K562 (cell line): ENCODE measurements at regions not wholly inside any gene's neighbourhood (a gene's known extent, or its start where the extent isn't known, plus 50 kb on each side); places are given as distances from the start of the nearest gene placed in this dataset.

Experiments
- ATAC-seq: fragments of 200-7000 bp; cut with Tn5 transposase; 3 replicates; pipeline ENCODE4 v1.9.1; 2020; ENCODE audit warnings: moderate library complexity
- BruUV-seq: library from RNA; stranded (reverse); fragments of 400-500 nt; replicated peaks from 2 replicates; lab custom pipeline; 2021; lab: Mats Ljungman, UMichigan
- CTCF ChIA-PET: fragments of 300-600 bp; formaldehyde crosslinking; extraction: SDS; loops from one replicate; lab custom pipeline; 2021; ENCODE audit warnings: low intra/inter-chr PET ratio; lab: Yijun Ruan, JAX
- POLR2A ChIA-PET: fragments of 300-600, 350-650 bp; sonication (Branson Sonifier 250); formaldehyde crosslinking; extraction: SDS; loops from one replicate; lab custom pipeline; 2021; ENCODE audit warnings: antibody characterized with exemption, inconsistent platforms; lab: Yijun Ruan, JAX
- DNase-seq, 4 experiments: peaks; one replicate each; pipeline versions ENCODE4 v3.0.0 to v3.0.0-alpha.2; 2011 to 2018; ENCODE audit warnings: low spot score in 3 of 4, mixed read lengths in 3 of 4; ENCODE audit errors: extremely low read depth in 1 of 4
- FAIRE-seq: peaks from 2 replicates; lab custom pipeline; 2011; peaks lifted over from hg19 to GRCh38; lab: Jason Lieb, UNC
- H2AFZ ChIP-seq: 2 replicates; pipeline ENCODE4 v1.6.0; 2011; ENCODE audit warnings: low read depth, low read length, control low read depth, inconsistent platforms
- H3K27ac ChIP-seq: fragments of 200-600 bp; 3 replicates; pipeline ENCODE4 v1.8.0; 2011; ENCODE audit warnings: low read depth, mild to moderate bottlenecking, control low read depth, inconsistent platforms, low read length, moderate library complexity, mixed read lengths; ENCODE audit errors: extremely low read depth
- H3K27me3 ChIP-seq, 2 experiments: fragments of 300-600 bp in 1 of 2; 2 replicates in 1 of 2; 3 replicates in 1 of 2; pipeline versions ENCODE4 v1.6.0 to v1.8.0; 2011; ENCODE audit warnings: inconsistent platforms in 2 of 2, low read length in 2 of 2, mild to moderate bottlenecking in 1 of 2, mixed read lengths in 1 of 2, moderate library complexity in 1 of 2; ENCODE audit not compliant: control insufficient read depth in 2 of 2, insufficient read depth in 2 of 2
- H3K36me3 ChIP-seq: fragments of 300-600 bp; 3 replicates; pipeline ENCODE4 v1.8.0; 2011; ENCODE audit warnings: mild to moderate bottlenecking, low read length, inconsistent platforms; ENCODE audit not compliant: control insufficient read depth, insufficient read depth
- H3K4me1 ChIP-seq, 2 experiments: fragments of 200-600 bp in 1 of 2; replicated peaks in 1 of 2; 2 replicates in 1 of 2; 3 replicates in 1 of 2; pipeline versions ENCODE4 v1.5.1 to v1.8.0; 2011; ENCODE audit warnings: inconsistent platforms in 2 of 2, low read length in 2 of 2, mild to moderate bottlenecking in 1 of 2, mixed read lengths in 1 of 2, moderate library complexity in 1 of 2; ENCODE audit not compliant: control insufficient read depth in 2 of 2, insufficient read depth in 2 of 2
- H3K4me2 ChIP-seq: 2 replicates; pipeline ENCODE4 v1.6.1; 2011; ENCODE audit warnings: low read length, control low read depth, inconsistent platforms, mixed read lengths; ENCODE audit not compliant: insufficient read depth
- H3K4me3 ChIP-seq: fragments of 200-600 bp; sonication (generic), shearing (Covaris generic); 2 replicates; pipeline ENCODE4 v1.5.1; 2016; ENCODE audit warnings: control low read depth, inconsistent platforms
- H3K79me2 ChIP-seq: fragments of 200-600 bp; 3 replicates; pipeline ENCODE4 v1.8.0; 2011; ENCODE audit warnings: low read length, inconsistent platforms; ENCODE audit not compliant: control insufficient read depth, insufficient read depth
- H3K9ac ChIP-seq, 2 experiments: 2 replicates each; pipeline versions ENCODE4 v1.6.0 to v1.6.1; 2011; ENCODE audit warnings: low read depth in 2 of 2, low read length in 2 of 2, control low read depth in 1 of 2, inconsistent platforms in 1 of 2, mild to moderate bottlenecking in 1 of 2, mixed read lengths in 1 of 2; ENCODE audit not compliant: insufficient read depth in 1 of 2
- H3K9me1 ChIP-seq: one replicate; pipeline ENCODE4 v1.6.0; 2011; ENCODE audit warnings: inconsistent platforms, mild to moderate bottlenecking, low read length, moderate library complexity; ENCODE audit not compliant: control insufficient read depth, insufficient read depth
- H3K9me3 ChIP-seq: replicated peaks from 2 replicates; pipeline ENCODE4 v1.5.1; 2011; ENCODE audit warnings: low read depth, low read length, inconsistent platforms; ENCODE audit not compliant: control insufficient read depth, insufficient read depth
- H4K20me1 ChIP-seq: replicated peaks from 2 replicates; pipeline ENCODE4 v1.6.1; 2011; ENCODE audit warnings: low read length, inconsistent platforms, mixed read lengths; ENCODE audit not compliant: control insufficient read depth, insufficient read depth
- AFF4 ChIP-seq: sonication (generic); formaldehyde crosslinking; IDR thresholded peaks from 2 replicates; pipeline ENCODE4 v1.8.0; 2023; ENCODE audit warnings: mild to moderate bottlenecking, missing genetic modification reagents
- CBX3 ChIP-seq, 2 experiments: IDR thresholded peaks; 1 replicate in 1 of 2; 2 replicates in 1 of 2; pipeline ENCODE4 v1.6.1; 2012; ENCODE audit warnings: inconsistent platforms in 2 of 2, low read length in 2 of 2, borderline replicate concordance in 1 of 2, control low read depth in 1 of 2
- E4F1 ChIP-seq: fragments of 250-450 bp; sonication (Bioruptor Pico); IDR thresholded peaks from 2 replicates; pipeline ENCODE4 v1.5.0; 2021; ENCODE audit warnings: mild to moderate bottlenecking, borderline replicate concordance
- ELK3 ChIP-seq: fragments of 450-650 bp; formaldehyde crosslinking; IDR thresholded peaks from 2 replicates; pipeline ENCODE4 v1.4.0; 2020; ENCODE audit warnings: mild to moderate bottlenecking
- ID3 ChIP-seq, 2 experiments: fragments of 250-450 bp in 1 of 2; fragments of 450-650 bp in 1 of 2; sonication (Bioruptor Pico) in 1 of 2; IDR thresholded peaks; 2 replicates each; pipeline versions ENCODE4 v1.6.1 to v1.8.0; 2016 to 2021; ENCODE audit warnings: mild to moderate bottlenecking in 2 of 2, moderate library complexity in 2 of 2, missing compliant biosample characterization in 1 of 2, missing genetic modification characterization in 1 of 2
- KHSRP ChIP-seq: fragments of 450-650 bp; IDR thresholded peaks from 2 replicates; pipeline ENCODE4 v1.6.1; 2017
- NFXL1 ChIP-seq: fragments of 450-650 bp; formaldehyde crosslinking; IDR thresholded peaks from 2 replicates; pipeline ENCODE4 v1.4.0; 2021; ENCODE audit warnings: mild to moderate bottlenecking
- NR1H2 ChIP-seq: sonication (generic); formaldehyde crosslinking; IDR thresholded peaks from 2 replicates; pipeline ENCODE4 v1.4.0; 2020; ENCODE audit warnings: mild to moderate bottlenecking, missing genetic modification reagents
- RBFOX2 ChIP-seq: fragments of 200-400 bp; formaldehyde crosslinking; IDR thresholded peaks from 2 replicates; pipeline ENCODE4 v1.6.1; 2017; ENCODE audit warnings: low read depth, mild to moderate bottlenecking, low read length, moderate library complexity
- RBM34 ChIP-seq: fragments of 200-400 bp; formaldehyde crosslinking; IDR thresholded peaks from 2 replicates; pipeline ENCODE4 v1.6.1; 2018; ENCODE audit warnings: low read length, borderline replicate concordance; ENCODE audit not compliant: insufficient read depth
- RNF2 ChIP-seq: sonication (generic); IDR thresholded peaks from 2 replicates; pipeline ENCODE4 v1.6.1; 2016
- SMAD4 ChIP-seq: fragments of 250-450 bp; sonication (Bioruptor Pico); conservative IDR thresholded peaks from 2 replicates; pipeline ENCODE4 v1.8.0; 2021; ENCODE audit warnings: inconsistent platforms, mild to moderate bottlenecking, moderate library complexity
- ZBTB8A ChIP-seq: fragments of 450-650 bp; IDR thresholded peaks from 2 replicates; pipeline ENCODE4 v1.6.1; 2018; ENCODE audit warnings: mild to moderate bottlenecking, moderate library complexity; ENCODE audit not compliant: partially characterized antibody
- ZNF124 ChIP-seq: sonication (generic); formaldehyde crosslinking; IDR thresholded peaks from 2 replicates; pipeline ENCODE4 v1.8.1; 2022; ENCODE audit warnings: missing genetic modification reagents
- ZNF253 ChIP-seq: fragments of 250-450 bp; sonication (Bioruptor Pico); conservative IDR thresholded peaks from 2 replicates; pipeline ENCODE4 v1.6.1; 2021; ENCODE audit warnings: mild to moderate bottlenecking
- ZNF274 ChIP-seq: IDR thresholded peaks from 2 replicates; pipeline ENCODE4 v1.6.1; 2011; ENCODE audit warnings: low read depth, mild to moderate bottlenecking, low read length, moderate library complexity, borderline replicate concordance
- ZNF644 ChIP-seq: fragments of 200-800 bp; sonication (Bioruptor generic); IDR thresholded peaks from 2 replicates; pipeline ENCODE4 v1.6.1; 2016; ENCODE audit warnings: low read depth, missing genetic modification characterization, missing compliant biosample characterization
- WGBS: fragments of 100-300 bp; shearing (Covaris generic); methylation state at CpG from one replicate; pipeline ENCODE4 v1.1.6; 2016; ENCODE audit warnings: low coverage, mixed read lengths; ENCODE audit not compliant: insufficient coverage; ENCODE audit errors: missing lambda C conversion rate; 5-methylcytosine and 5-hydroxymethylcytosine counted together
- in situ Hi-C: fragments of 300-500 bp; cut with MboI; formaldehyde crosslinking; loops from 4 replicates; pipeline ENCODE4 v1.15.0; 2018; ENCODE audit warnings: inconsistent platforms, mixed read lengths
- intact Hi-C: fragments of 100-400 bp; cut with micrococcal nuclease; formaldehyde crosslinking; loops from 2 replicates; pipeline ENCODE4 v1.14.2; 2022

- Histone ChIP-seq H3K4me1 (no peaks in the 10 kb centered on the region), H3K4me3 (no peak overlapping the region), H3K27me3 (no peaks in the 10 kb centered on the region), H2AFZ (no peak overlapping the region), H3K9ac (no peak overlapping the region), H3K4me2 (no peak overlapping the region), H3K9me3 (no peaks in the 10 kb centered on the region), H3K27ac (no peak overlapping the region), H3K36me3 (no peaks in the 10 kb centered on the region), H4K20me1 (no peaks in the 10 kb centered on the region), H3K9me1 (no peaks in the 10 kb centered on the region), H3K79me2 (no peaks in the 10 kb centered on the region)
- FAIRE-seq (no peak), DNase-seq (no peak), ATAC-seq (no peak)
- no TSS peak for BruUV-seq
- intact Hi-C loops (no loop called here), in situ Hi-C loops (no loop called here)
- POLR2A ChIA-PET: no interaction called here
- WGBS: 0% methylated on average over 2 of the region's 2 CpGs
- CTCF ChIA-PET: no interaction called here
- TF ChIP-seq ID3 (CRISPR knock-in tag; IDR thresholded peaks at IDR 0.05) (no peak), ID3 (tag; IDR thresholded peaks at IDR 0.05) (no peak), RBFOX2 (no peak), RBM34 (no peak), KHSRP (no peak), ELK3 (CRISPR knock-in tag) (no peak), NFXL1 (no peak), E4F1 (CRISPR knock-in tag) (no peak), CBX3 (IDR thresholded peaks at IDR 0.05; ENCODE audit: borderline replicate concordance in 1 of 2, low read length in 2 of 2) (no peak), ZBTB8A (no peak), NR1H2 (no peak), ZNF253 (CRISPR knock-in tag) (no peak), ZNF274 (no peak), SMAD4 (CRISPR knock-in tag) (no peak), AFF4 (CRISPR knock-in tag) (no peak), RNF2 (no peak), ZNF644 (no peak), ZNF124 (CRISPR knock-in tag) (no peak)
Measured at GRCh38 chr17:53092072-53092471, 730.7 kb upstream of the KIF2B start.
